ENCODE measurements at regions not wholly inside any gene's neighbourhood (a gene's known extent, or its start where the extent isn't known, plus 50 kb on each side); places are given as distances from the start of the nearest gene placed in this dataset.

DNA sequence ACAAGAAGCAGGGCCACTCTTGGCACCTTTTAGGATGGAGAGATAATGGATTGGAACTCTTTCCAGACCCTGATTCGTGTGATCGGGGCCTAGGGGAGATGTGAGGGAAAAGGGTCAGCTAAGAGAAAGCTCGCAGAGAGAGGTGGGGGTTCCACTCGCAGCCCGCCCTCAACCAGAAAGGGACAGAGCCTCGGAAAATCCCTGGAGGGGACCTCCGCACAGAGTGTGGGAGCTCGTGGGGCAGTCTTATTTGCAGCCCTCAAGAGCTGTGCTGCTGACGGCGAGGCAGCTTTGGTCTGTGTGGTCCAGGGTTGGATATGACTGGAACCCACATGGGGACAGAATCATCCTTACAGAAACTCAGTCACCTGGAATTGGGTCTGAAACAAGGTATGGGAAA is 184.3 kb upstream of the PMEPA1 start:
- no peak for TF ChIP-seq EZH2 (IDR thresholded peaks at IDR 0.05; ENCODE audit: borderline replicate concordance, low read length)
- TF ChIP-seq, protein P1, sequence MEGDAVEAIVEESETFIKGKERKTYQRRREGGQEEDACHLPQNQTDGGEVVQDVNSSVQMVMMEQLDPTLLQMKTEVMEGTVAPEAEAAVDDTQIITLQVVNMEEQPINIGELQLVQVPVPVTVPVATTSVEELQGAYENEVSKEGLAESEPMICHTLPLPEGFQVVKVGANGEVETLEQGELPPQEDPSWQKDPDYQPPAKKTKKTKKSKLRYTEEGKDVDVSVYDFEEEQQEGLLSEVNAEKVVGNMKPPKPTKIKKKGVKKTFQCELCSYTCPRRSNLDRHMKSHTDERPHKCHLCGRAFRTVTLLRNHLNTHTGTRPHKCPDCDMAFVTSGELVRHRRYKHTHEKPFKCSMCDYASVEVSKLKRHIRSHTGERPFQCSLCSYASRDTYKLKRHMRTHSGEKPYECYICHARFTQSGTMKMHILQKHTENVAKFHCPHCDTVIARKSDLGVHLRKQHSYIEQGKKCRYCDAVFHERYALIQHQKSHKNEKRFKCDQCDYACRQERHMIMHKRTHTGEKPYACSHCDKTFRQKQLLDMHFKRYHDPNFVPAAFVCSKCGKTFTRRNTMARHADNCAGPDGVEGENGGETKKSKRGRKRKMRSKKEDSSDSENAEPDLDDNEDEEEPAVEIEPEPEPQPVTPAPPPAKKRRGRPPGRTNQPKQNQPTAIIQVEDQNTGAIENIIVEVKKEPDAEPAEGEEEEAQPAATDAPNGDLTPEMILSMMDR (IDR thresholded peaks at IDR 0.05; ENCODE audit: low read length): no peak

All from OCI-LY1 (cell line).